IMR-90 (cell line): ENCODE measurements at regions not wholly inside any gene's neighbourhood (a gene's known extent, or its start where the extent isn't known, plus 50 kb on each side); places are given as distances from the start of the nearest gene placed in this dataset.

Source experiments
- ATAC-seq: fragments of 200-7000 bp; cut with Tn5 transposase; 2 replicates; pipeline ENCODE4 v1.9.1; 2020; ENCODE audit warnings: low read depth, mild to moderate bottlenecking, moderate library complexity
- BruUV-seq: library from RNA; stranded (reverse); fragments of 400-500 nt; replicated peaks from 2 replicates; lab custom pipeline; 2021; lab: Mats Ljungman, UMichigan
- CTCF ChIA-PET: fragments of 300-600 bp; formaldehyde crosslinking; extraction: SDS; loops from one replicate; lab custom pipeline; 2021; ENCODE audit warnings: antibody characterized with exemption; lab: Yijun Ruan, JAX
- POLR2A ChIA-PET: fragments of 300-600 bp; sonication (Branson Sonifier 250); formaldehyde crosslinking; loops from one replicate; lab custom pipeline; 2022; ENCODE audit warnings: antibody characterized with exemption; ENCODE audit not compliant: unreplicated experiment; lab: Charles Lee
- DNase-seq: peaks from one replicate; pipeline ENCODE4 v3.0.0; 2013
- H2AFZ ChIP-seq: replicated peaks from 2 replicates; pipeline ENCODE3; 2013; ENCODE audit warnings: low read length, mild to moderate bottlenecking; ENCODE audit not compliant: poor library complexity
- H2AK5ac ChIP-seq: 2 replicates; pipeline ENCODE4 v1.6.1; 2013; ENCODE audit warnings: low read depth, low read length, inconsistent platforms
- H2AK9ac ChIP-seq: replicated peaks from 2 replicates; pipeline ENCODE3; 2013; ENCODE audit warnings: mild to moderate bottlenecking, low read depth, low read length, moderate library complexity; ENCODE audit not compliant: poor library complexity
- H2BK120ac ChIP-seq: 2 replicates; pipeline ENCODE4 v1.6.1; 2013; ENCODE audit warnings: low read depth, low read length, inconsistent platforms
- H2BK15ac ChIP-seq: 3 replicates; pipeline ENCODE4 v1.6.1; 2013; ENCODE audit warnings: low read depth, low read length, inconsistent platforms
- H2BK20ac ChIP-seq: 2 replicates; pipeline ENCODE4 v1.6.1; 2013; ENCODE audit warnings: low read depth, mild to moderate bottlenecking, inconsistent platforms, low read length, moderate library complexity
- H2BK5ac ChIP-seq: 2 replicates; pipeline ENCODE4 v1.6.1; 2013; ENCODE audit warnings: mild to moderate bottlenecking, low read depth, low read length, inconsistent platforms; ENCODE audit not compliant: poor library complexity, severe bottlenecking
- H3K14ac ChIP-seq: replicated peaks from 2 replicates; pipeline ENCODE4 v1.6.1; 2013; ENCODE audit warnings: low read depth, low read length, inconsistent platforms
- H3K18ac ChIP-seq: 2 replicates; pipeline ENCODE4 v1.6.1; 2013; ENCODE audit warnings: low read depth, low read length, control low read depth
- H3K23ac ChIP-seq: 2 replicates; pipeline ENCODE4 v1.6.1; 2013; ENCODE audit warnings: low read depth, low read length, inconsistent platforms
- H3K27ac ChIP-seq: 2 replicates; pipeline ENCODE4 v1.5.1; 2013; ENCODE audit warnings: mild to moderate bottlenecking, control low read depth, low read length; ENCODE audit not compliant: insufficient read depth
- H3K27me3 ChIP-seq: 2 replicates; pipeline ENCODE4 v1.6.1; 2013; ENCODE audit warnings: low read length; ENCODE audit not compliant: control insufficient read depth, insufficient read depth
- H3K36me3 ChIP-seq: 2 replicates; pipeline ENCODE4 v1.6.1; 2013; ENCODE audit warnings: low read length, mixed read lengths; ENCODE audit not compliant: control insufficient read depth, insufficient read depth
- H3K4ac ChIP-seq: 2 replicates; pipeline ENCODE4 v1.6.1; 2013; ENCODE audit warnings: low read depth, low read length, inconsistent platforms
- H3K4me1 ChIP-seq: 2 replicates; pipeline ENCODE4 v1.6.1; 2013; ENCODE audit warnings: low read length, mixed read lengths; ENCODE audit not compliant: control insufficient read depth, insufficient read depth
- H3K4me2 ChIP-seq: 2 replicates; pipeline ENCODE4 v1.6.1; 2013; ENCODE audit warnings: low read depth, mild to moderate bottlenecking, control low read depth, low read length, moderate library complexity
- H3K4me3 ChIP-seq: 2 replicates; pipeline ENCODE4 v1.5.1; 2013; ENCODE audit warnings: low read depth, mild to moderate bottlenecking, control low read depth, low read length, moderate library complexity; ENCODE audit not compliant: insufficient read depth
- H3K56ac ChIP-seq: 2 replicates; pipeline ENCODE4 v1.6.1; 2013; ENCODE audit warnings: low read length, inconsistent platforms; ENCODE audit not compliant: insufficient read depth; ENCODE audit errors: extremely low read depth
- H3K79me1 ChIP-seq, 2 experiments: 2 replicates each; pipeline ENCODE4 v1.6.1; 2013; ENCODE audit warnings: low read length in 2 of 2, inconsistent platforms in 1 of 2, low read depth in 1 of 2
- H3K9ac ChIP-seq: 2 replicates; pipeline ENCODE4 v1.6.1; 2013; ENCODE audit warnings: low read depth, low read length, control low read depth
- H3K9me1 ChIP-seq: 2 replicates; pipeline ENCODE4 v1.6.1; 2013; ENCODE audit warnings: low read length, inconsistent platforms; ENCODE audit not compliant: insufficient read depth
- H3K9me3 ChIP-seq: 2 replicates; pipeline ENCODE4 v1.6.1; 2013; ENCODE audit warnings: low read length; ENCODE audit not compliant: control insufficient read depth, insufficient read depth
- H4K20me1 ChIP-seq: 2 replicates; pipeline ENCODE4 v1.6.1; 2013; ENCODE audit warnings: low read length, inconsistent platforms; ENCODE audit not compliant: insufficient read depth
- H4K5ac ChIP-seq: 2 replicates; pipeline ENCODE4 v1.6.1; 2013; ENCODE audit warnings: mild to moderate bottlenecking, low read depth, low read length, control low read depth
- H4K8ac ChIP-seq, 2 experiments: 2 replicates each; pipeline ENCODE4 v1.6.1; 2013; ENCODE audit warnings: low read depth in 2 of 2, low read length in 2 of 2, control low read depth in 1 of 2, inconsistent platforms in 1 of 2
- H4K91ac ChIP-seq: 2 replicates; pipeline ENCODE4 v1.6.1; 2013; ENCODE audit warnings: low read depth, low read length, inconsistent platforms; ENCODE audit not compliant: insufficient read depth
- BHLHE40 ChIP-seq: fragments of 150-350 bp; IDR thresholded peaks from 2 replicates; pipeline ENCODE4 v1.6.1; 2016; ENCODE audit warnings: mild to moderate bottlenecking, low read depth, low read length
- CEBPB ChIP-seq: IDR thresholded peaks from 2 replicates; pipeline ENCODE4 v1.6.1; 2012; ENCODE audit warnings: low read depth, low read length, improper control_type of control experiment
- CTCF ChIP-seq: conservative IDR thresholded peaks from 2 replicates; pipeline ENCODE4 v1.5.1; 2012; ENCODE audit warnings: mild to moderate bottlenecking, low read depth, low read length, improper control_type of control experiment
- ELK1 ChIP-seq: fragments of 150-350 bp; IDR thresholded peaks from 2 replicates; pipeline ENCODE4 v1.6.1; 2016; ENCODE audit warnings: low read depth, mild to moderate bottlenecking, low read length, moderate library complexity, borderline replicate concordance
- FOS ChIP-seq: fragments of 150-350 bp; IDR thresholded peaks from 2 replicates; pipeline ENCODE4 v1.6.1; 2016; ENCODE audit warnings: low read depth, low read length
- MAFK ChIP-seq: IDR thresholded peaks from 2 replicates; pipeline ENCODE4 v1.6.1; 2012; ENCODE audit warnings: low read depth, low read length, improper control_type of control experiment
- MAZ ChIP-seq: IDR thresholded peaks from 2 replicates; pipeline ENCODE4 v1.6.1; 2012; ENCODE audit warnings: low read depth, mild to moderate bottlenecking, low read length, improper control_type of control experiment, moderate library complexity, borderline replicate concordance
- MXI1 ChIP-seq: IDR thresholded peaks from 2 replicates; pipeline ENCODE4 v1.6.1; 2012; ENCODE audit warnings: low read depth, mild to moderate bottlenecking, low read length, moderate library complexity, borderline replicate concordance
- NFE2L2 ChIP-seq: fragments of 150-350 bp; IDR thresholded peaks from 2 replicates; pipeline ENCODE4 v1.6.1; 2016; ENCODE audit warnings: low read depth, mild to moderate bottlenecking, low read length
- POLR2A ChIP-seq: IDR thresholded peaks from 2 replicates; pipeline ENCODE4 v1.6.1; 2012; ENCODE audit warnings: mild to moderate bottlenecking, low read depth, low read length
- RAD21 ChIP-seq: IDR thresholded peaks from 2 replicates; pipeline ENCODE4 v1.6.1; 2012; ENCODE audit warnings: low read length, improper control_type of control experiment
- RCOR1 ChIP-seq: IDR thresholded peaks from 2 replicates; pipeline ENCODE4 v1.6.1; 2012; ENCODE audit warnings: mild to moderate bottlenecking, low read length, improper control_type of control experiment; ENCODE audit not compliant: insufficient replicate concordance
- RFX5 ChIP-seq: IDR thresholded peaks from 2 replicates; pipeline ENCODE4 v1.8.0; 2012; ENCODE audit warnings: low read depth, mild to moderate bottlenecking, low read length, moderate library complexity
- SMC3 ChIP-seq: fragments of 150-350 bp; IDR thresholded peaks from 2 replicates; pipeline ENCODE4 v1.6.1; 2016; ENCODE audit warnings: low read depth, mild to moderate bottlenecking, antibody characterized with exemption, low read length, moderate library complexity
- USF2 ChIP-seq: fragments of 150-350 bp; IDR thresholded peaks from 2 replicates; pipeline ENCODE4 v1.6.1; 2017; ENCODE audit warnings: mild to moderate bottlenecking, antibody characterized with exemption, low read length, low read depth
- WGBS, 2 experiments: methylation state at CpG; one replicate each; pipeline versions ENCODE4 v1.1.5 to v1.1.7; 2013; ENCODE audit warnings: missing lambda C conversion rate in 2 of 2; ENCODE audit not compliant: insufficient read length in 1 of 2; ENCODE audit errors: extremely low coverage in 2 of 2; 5-methylcytosine and 5-hydroxymethylcytosine counted together
- dilution Hi-C: fragments of 300-500 bp; cut with HindIII; formaldehyde crosslinking; loops from one replicate; pipeline ENCODE4 v1.14.3; 2018; ENCODE audit warnings: low sequenced_read_pairs; ENCODE audit not compliant: unreplicated experiment
- in situ Hi-C: fragments of 300-500 bp; cut with MboI; formaldehyde crosslinking; loops from 3 replicates; pipeline ENCODE4 v1.14.3; 2019; ENCODE audit warnings: low sequenced_read_pairs, inconsistent platforms, mixed read lengths
- intact Hi-C: fragments of 100-400 bp; cut with micrococcal nuclease; formaldehyde crosslinking; loops from 2 replicates; pipeline ENCODE4 v1.10.0; 2022

- no peak overlapping the region for H3K27ac ChIP-seq
- 70% methylated on average over 3 of the region's 15 CpGs; no CpG with 5 or more reads in 1 of the 2 experiments for WGBS, 2 experiments
- H3K9me3 ChIP-seq = no peaks in the 10 kb centered on the region
- peak overlapping the region in 1 of 2 experiments; percentile 53; a peak in 1 of 4 replicates for H4K8ac ChIP-seq
- no peak overlapping the region for H3K4me3 ChIP-seq
- dilution Hi-C loops = no loop called here
- no peak overlapping the region for H3K9ac ChIP-seq
- in situ Hi-C loops = no loop called here
- no TSS peak for BruUV-seq
- no peak overlapping the region for H3K18ac ChIP-seq
- no peak overlapping the region for H2BK5ac ChIP-seq
- ATAC-seq (no peak), DNase-seq (no peak)
- no peak overlapping the region for H2AFZ ChIP-seq
- H3K27me3 ChIP-seq = no peaks in the 10 kb centered on the region
- H3K4ac ChIP-seq = peak overlapping the region; percentile 66
- H3K36me3 ChIP-seq = no peaks in the 10 kb centered on the region
- H4K20me1 ChIP-seq = no peaks in the 10 kb centered on the region
- ChIA-PET CTCF (no interaction called here), POLR2A (no interaction called here)
- peak overlapping the region; percentile 64; the same call in 1 of the 2 replicates for H2AK5ac ChIP-seq
- peak overlapping the region; percentile 3; the same call in 1 of the 3 replicates for H2BK15ac ChIP-seq
- H4K91ac ChIP-seq = no peak overlapping the region; the same call in 1 of the 2 replicates
- H2AK9ac ChIP-seq = no peak overlapping the region
- no peak overlapping the region for H4K5ac ChIP-seq
- intact Hi-C loops = no loop called here
- no peak overlapping the region for H3K56ac ChIP-seq
- H3K14ac ChIP-seq = peak overlapping the region; percentile 59
- peak overlapping the region; percentile 81 for H2BK20ac ChIP-seq
- H3K4me2 ChIP-seq = no peak overlapping the region
- H3K4me1 ChIP-seq = peaks cover 28% of the 10 kb centered on the region
- peaks cover 21% of the 10 kb centered on the region for H3K9me1 ChIP-seq
- H2BK120ac ChIP-seq = peak overlapping the region; percentile 86; the same call in 1 of the 2 replicates
- no peak for TF ChIP-seq RCOR1
- TF ChIP-seq CTCF = no peak
- TF ChIP-seq MAFK = no peak
- TF ChIP-seq POLR2A = no peak
- TF ChIP-seq RAD21 = no peak
- no peak for TF ChIP-seq BHLHE40
- no peak for TF ChIP-seq SMC3
- no peak for TF ChIP-seq CEBPB
- no peak for TF ChIP-seq USF2
- no peak for TF ChIP-seq NFE2L2
- TF ChIP-seq MXI1 = no peak
- TF ChIP-seq RFX5 = no peak
- TF ChIP-seq MAZ = no peak
- TF ChIP-seq FOS = no peak
- TF ChIP-seq ELK1 = no peak
- peaks cover 0 to 8% of the 10 kb centered on the region in 2 experiments; a peak in 1 of 4 replicates for H3K79me1 ChIP-seq
- 0 out of 2 replicates have a peak overlapping the region, but pooled peaks have one; percentile 24 for H3K23ac ChIP-seq
These were observed 96.9 kb upstream of the ANO1 start for GRCh38 chr11:69981119-69981784.
